H54 (cell line): ENCODE measurements at regions not wholly inside any gene's neighbourhood (a gene's known extent, or its start where the extent isn't known, plus 50 kb on each side); places are given as distances from the start of the nearest gene placed in this dataset.

Experiments used
- DNase-seq: peaks from one replicate; pipeline ENCODE4 v3.0.0; 2011; ENCODE audit warnings: low spot score, mixed read lengths; ENCODE audit not compliant: insufficient read length
- FAIRE-seq: peaks from 3 replicates; lab custom pipeline; 2011; peaks lifted over from hg19 to GRCh38; lab: Jason Lieb, UNC
- POLR2A ChIP-seq: IDR thresholded peaks from 2 replicates; pipeline ENCODE4 v1.6.1; 2011; ENCODE audit warnings: low read depth, mild to moderate bottlenecking, low read length

DNA sequence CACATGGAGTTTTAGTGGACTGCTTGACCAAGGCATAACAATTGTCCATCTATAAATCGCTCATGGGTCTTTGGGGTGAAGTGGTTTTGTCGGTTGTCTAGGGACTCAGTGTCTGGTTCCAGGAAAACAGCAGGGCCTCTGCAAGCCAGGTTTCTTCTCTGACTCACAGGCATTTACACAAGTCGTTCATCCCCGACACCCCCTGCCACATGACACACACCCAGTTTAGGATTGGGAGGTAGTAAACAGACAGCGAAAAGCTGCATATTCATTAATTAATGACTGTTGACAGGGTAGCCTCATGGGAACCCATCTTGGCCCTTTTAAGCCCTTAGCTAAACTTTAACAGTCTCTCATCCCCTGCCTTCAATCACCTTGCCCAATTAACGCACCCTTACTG, 194.8 kb upstream of the ACVR2A start:
- TF ChIP-seq POLR2A, result no peak
- DNase-seq (no peak), FAIRE-seq (peak; percentile 43)

DNA sequence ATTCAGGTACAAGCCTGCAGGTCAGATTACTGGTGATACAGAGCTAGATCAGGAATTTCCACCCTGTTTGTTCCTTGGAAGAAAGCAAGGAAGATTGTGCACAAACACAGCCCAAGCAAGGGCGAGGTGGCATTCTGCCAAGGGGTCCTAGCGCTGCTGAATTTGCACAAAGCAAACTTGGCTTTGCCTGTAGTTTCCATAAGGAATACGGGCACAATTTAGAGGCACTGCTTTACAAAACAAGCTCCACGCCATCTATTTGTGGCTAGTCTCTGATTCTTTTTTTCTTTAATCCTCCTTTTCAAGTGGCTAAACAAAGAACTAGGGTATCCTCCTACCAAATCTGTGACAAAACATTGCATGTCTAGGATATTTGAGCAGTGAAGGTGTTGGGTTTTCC, 195.5 kb upstream of the ACVR2A start:
- TF ChIP-seq POLR2A, result no peak
- DNase-seq (no peak), FAIRE-seq (no peak)

DNA sequence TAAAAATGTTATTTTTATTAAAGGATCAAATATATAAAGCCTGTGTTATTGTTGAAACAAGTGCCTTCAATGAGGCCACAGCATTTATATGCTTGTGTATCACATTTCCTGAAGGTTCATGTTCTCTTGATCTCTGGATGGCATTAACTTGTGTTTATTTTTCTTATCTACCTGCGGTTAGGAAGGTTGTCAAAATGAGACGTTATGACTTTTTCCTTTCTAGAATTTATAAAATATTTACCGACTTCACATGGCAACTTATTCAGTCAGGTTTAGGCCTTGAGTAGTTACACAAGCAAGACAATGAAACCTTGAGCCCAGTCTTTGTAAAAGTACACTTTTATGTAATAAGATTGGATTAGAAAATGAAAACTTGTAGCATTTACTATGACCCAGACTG, 196.4 kb upstream of the ACVR2A start:
- FAIRE-seq (no peak), DNase-seq (no peak)
- TF ChIP-seq POLR2A, result no peak

DNA sequence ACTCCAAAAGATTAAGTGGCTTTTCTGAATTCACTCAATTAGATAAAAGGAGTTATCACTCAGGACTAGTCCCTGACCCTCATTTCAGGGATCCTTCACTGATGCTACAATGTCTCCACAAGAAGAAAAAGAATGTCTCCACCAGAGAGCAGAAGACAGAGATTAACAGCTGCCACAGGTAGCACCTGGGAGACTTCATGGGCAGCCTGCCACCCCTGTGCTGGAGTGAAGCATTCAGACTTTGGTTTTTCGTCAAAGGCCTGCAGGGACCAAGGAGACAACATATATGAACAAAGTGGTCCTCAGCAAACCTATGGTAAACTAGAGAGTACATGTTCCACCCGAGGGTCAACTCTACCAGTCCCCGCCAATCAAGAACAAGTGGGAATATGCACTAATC, 197.0 kb upstream of the ACVR2A start:
- no peak for TF ChIP-seq POLR2A
- FAIRE-seq (no peak), DNase-seq (no peak)

DNA sequence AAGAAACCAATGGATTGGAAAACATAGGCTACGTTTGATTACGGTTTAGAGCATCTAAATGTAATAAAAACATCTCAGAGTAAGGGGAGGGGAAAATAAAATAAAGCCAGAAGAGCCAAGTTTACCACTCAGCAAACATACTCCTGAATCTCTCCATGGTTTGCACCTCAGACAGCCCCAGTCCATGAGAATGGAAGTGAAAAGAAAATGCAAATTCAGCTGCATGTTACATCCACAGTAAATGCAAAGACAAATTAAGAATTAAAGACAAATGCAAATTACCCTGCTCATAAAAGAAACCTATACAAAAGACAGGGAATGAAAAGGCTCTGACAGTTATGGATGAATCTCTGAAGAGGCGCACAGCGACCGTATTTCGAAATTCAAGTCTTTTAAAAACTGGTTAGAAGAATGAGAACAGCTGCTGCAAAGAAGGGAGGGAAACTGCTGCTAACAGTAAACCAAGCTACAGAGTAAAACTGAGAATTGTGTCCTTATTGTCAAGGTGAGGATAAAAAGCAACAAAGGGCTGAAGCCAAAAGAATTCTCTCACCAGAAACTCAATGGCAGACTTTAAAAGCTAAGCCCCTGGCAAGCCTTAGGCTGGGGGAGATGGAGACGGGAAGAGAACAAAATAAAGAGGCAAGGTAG, 197.9 kb upstream of the ACVR2A start:
- TF ChIP-seq POLR2A, result no peak
- FAIRE-seq, result no peak
- DNase-seq, result no peak

DNA sequence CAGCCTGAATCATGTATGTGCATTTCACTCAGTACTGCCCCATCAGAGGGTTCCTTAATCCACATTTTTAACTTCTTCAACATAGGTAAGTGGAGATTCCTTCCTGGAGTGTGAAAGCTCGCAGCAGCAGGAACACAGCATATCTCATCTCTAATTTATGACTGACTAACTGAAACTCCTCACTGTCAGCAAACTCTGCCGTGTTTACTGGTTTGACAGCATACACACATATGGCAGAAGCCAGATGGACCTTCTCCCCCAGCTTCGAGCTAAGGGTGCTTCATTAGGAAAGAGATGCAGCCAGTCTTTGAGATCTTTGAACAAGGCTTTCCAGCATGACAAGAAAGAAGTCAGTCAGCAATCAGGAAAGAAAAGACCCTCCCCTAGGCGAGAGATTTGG, 200.3 kb upstream of the ACVR2A start:
- no peak for DNase-seq
- TF ChIP-seq POLR2A, result no peak
- no peak for FAIRE-seq

DNA sequence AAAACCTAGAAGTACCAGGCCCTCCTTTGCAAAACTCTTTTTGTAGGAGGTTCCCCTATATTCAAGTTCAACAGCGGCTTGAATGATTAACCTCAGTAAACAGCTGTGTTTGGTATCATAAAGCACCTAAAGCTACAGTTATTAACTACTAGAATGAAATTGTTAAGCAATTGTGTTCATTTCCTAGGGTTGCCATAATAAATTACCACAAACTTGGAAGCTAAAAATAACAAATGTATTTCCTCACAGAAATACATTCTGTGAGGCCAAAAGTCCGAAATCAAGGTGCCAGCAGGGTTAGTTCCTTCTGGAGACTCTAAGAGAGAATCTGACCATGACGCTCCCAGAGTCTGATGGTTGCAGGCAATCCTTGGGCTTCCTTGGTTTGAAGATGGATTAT, 202.1 kb upstream of the ACVR2A start:
- FAIRE-seq, result no peak
- no peak for DNase-seq
- TF ChIP-seq POLR2A, result no peak

DNA sequence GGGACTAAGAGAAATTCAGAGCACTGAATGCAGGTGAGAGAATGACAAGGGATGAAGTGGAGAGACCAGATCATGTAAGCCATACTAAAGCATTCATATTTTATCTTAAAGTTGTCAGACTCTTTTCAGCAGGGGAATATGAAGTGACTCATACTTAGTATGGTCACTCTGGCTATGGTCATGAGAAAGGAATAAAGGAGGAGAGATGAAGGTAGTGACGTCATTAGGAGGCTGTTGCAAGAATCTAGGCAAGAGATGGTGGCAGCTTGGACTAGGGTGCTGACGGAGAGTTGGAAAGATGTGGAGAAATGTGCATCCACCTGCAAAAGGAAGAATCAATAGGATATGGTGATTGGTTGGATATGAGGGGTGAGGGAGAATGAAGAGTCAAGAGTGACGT, 203.2 kb upstream of the ACVR2A start:
- DNase-seq, result no peak
- no peak for TF ChIP-seq POLR2A
- FAIRE-seq, result no peak

DNA sequence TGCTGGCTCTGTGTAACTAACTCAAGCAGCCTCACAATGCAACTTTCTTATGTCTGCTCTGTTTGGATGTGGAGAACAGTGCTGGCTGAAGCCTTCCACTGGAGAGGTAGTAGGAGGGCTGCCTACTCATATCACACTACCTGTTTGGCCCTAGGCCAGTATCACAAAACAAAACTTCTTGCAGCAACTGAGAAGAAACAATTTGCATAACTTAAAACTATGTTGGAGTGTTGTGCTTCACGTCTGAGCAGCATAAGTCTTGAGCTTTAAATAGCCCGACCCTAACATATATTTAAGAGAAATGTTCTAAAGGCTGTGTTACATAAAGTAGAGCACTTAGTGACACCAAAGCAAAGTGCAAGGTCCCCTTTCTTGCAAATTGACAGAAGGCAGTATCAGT, 204.9 kb upstream of the ACVR2A start:
- FAIRE-seq (no peak), DNase-seq (no peak)
- no peak for TF ChIP-seq POLR2A

DNA sequence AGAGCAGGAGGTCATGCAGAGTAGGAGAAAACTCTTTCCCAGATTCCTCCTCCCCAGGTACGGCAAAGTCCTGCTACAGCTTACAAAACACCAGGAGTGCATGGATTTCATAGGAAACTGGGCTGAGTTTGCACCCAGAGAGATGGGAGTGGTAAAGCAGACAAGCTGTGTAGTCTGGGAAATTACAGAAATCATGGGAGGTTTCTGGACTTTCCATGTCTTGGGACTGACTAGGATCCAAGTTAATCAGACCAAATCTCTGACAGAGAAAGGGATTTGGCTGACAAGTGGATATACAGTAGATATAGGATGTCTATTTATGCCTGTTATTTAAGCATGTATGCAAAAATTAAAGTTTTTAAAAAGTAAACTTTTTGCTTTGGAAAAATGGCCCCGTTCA, 205.4 kb upstream of the ACVR2A start:
- no peak for DNase-seq
- no peak for TF ChIP-seq POLR2A
- FAIRE-seq, result no peak

DNA sequence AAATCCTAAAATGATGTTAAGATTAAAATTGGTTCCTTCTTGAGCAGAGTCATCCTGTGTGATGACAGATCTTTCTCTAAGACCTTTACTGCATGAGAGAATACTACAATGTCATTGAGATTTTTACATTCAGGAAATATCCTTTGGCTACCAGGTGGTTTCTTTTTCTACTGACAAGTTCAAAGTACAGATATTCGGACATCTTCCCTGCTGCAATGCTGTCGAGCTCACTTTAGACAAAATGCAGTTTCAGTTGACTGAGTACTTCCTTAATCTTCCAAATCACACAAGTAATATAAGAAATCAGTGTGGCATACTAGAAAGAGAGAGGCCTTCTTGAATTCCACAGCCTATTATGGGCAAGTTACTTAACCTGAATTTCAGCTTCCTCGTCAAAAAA, 207.9 kb upstream of the ACVR2A start:
- no peak for TF ChIP-seq POLR2A
- FAIRE-seq (no peak), DNase-seq (no peak)

DNA sequence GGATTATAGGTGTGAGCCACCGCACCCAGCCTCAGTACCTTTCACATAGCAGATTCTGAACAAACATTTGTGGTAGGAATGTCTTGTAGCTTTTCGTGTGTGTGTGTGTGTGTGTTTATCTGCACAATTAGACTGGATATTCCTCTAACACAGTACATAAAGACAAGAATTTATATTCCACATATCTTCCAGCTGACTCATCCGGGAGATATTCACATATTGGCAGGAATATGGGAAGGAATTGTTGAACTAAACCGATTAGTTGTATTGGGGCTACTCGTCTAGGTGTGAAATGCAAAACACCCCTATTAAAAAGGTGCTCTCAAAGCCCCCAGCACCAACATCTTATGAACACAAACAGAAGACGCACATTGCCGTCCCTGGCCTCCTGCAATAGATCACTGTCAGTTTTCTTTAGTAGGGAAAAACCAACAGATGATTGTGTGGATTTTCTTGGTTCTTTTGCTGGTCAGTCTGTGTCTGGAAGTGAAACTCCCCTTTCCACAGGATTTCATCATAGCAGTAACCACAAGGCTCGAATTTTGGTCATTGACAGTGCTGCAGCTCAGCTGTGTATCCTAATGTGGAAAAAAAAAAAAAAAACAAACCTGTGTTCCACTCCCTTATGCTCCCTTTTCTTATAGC, 208.5 kb upstream of the ACVR2A start:
- peak; percentile 84 for FAIRE-seq
- TF ChIP-seq POLR2A, result no peak
- peak; percentile 6 for DNase-seq

DNA sequence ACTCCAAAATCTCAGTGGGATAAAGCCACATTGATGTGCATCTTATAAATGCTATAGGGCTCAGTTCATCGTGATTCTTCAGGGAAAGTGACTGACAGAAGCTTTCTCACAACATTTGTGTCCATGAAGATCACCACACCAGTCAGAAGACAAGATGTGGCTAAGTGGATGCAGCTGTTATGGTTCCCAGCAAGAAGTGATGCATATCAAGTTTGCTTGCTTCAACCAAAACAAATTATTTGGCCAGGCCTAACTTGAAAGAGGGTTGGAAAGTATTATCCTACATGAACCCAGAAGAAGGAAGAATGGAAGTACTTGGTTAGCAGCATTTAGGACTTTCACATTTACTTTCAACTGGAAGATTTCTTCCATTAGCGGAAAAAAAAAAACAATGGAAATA, 210.0 kb upstream of the ACVR2A start:
- no peak for TF ChIP-seq POLR2A
- FAIRE-seq (no peak), DNase-seq (no peak)

DNA sequence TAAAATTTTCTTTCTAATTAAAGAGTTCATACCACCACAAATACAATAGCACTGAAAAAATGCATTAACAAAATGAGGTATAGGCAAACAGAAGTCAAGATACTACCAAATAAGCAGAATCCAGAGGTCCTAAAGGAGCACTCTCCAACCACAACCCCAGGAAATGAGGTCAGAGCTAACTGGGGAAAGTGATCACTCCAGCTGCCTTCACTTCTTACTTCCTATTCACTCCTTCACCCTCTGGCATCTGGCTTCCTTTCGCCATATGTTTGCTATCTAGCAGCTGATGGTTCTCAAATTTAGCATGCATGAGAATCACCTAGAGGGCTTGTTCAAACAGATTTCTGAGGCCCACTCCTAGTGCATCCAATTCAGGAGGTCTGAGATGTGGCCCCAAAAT, 212.6 kb upstream of the ACVR2A start:
- FAIRE-seq (no peak), DNase-seq (no peak)
- no peak for TF ChIP-seq POLR2A

DNA sequence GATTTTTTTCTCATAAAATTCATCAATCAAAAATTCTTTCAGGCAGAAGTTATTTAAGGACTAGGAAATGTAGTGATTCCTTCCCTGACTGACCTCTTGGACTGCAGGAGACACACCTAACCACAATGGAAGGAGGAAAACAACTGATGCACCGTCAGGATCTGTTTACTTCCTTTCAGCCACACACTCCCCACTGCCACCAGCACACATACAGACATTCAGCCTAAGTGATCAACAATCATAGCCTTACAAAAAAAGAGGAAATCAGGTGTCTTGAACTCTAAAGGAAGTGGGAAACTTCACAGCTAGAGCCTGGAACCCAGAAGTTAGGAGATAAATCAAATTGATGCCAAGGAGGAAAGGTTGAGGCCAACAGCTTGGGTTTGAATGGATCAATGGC, 213.5 kb upstream of the ACVR2A start:
- FAIRE-seq (peak; percentile 41), DNase-seq (no peak)
- TF ChIP-seq POLR2A, result no peak
